WTC11 (cell line): ENCODE measurements at regions not wholly inside any gene's neighbourhood (a gene's known extent, or its start where the extent isn't known, plus 50 kb on each side); places are given as distances from the start of the nearest gene placed in this dataset.

Experiments used
- ATAC-seq: fragments of 200-7000 bp; cut with Tn5 transposase; 2 replicates; pipeline ENCODE4 v1.10.0; 2021; ENCODE audit warnings: mild to moderate bottlenecking, moderate library complexity
- CTCF ChIA-PET: fragments of 300-600 bp; sonication (Branson Sonifier 250); formaldehyde crosslinking; loops from one replicate; lab custom pipeline; 2021; ENCODE audit warnings: antibody characterized with exemption; lab: Charles Lee
- POLR2A ChIA-PET: fragments of 350-600 bp; sonication (Branson Sonifier 250); formaldehyde crosslinking; loops from one replicate; lab custom pipeline; 2021; ENCODE audit warnings: antibody characterized with exemption; lab: Charles Lee
- DNase-seq: peaks from one replicate; pipeline ENCODE4 v3.0.0; 2021; ENCODE audit warnings: low spot score
- H3K27ac Mint-ChIP-seq: 2 replicates; pipeline ENCODE4 v1.8.0; 2021; ENCODE audit warnings: mixed read lengths
- H3K27me3 Mint-ChIP-seq: 2 replicates; pipeline ENCODE4 v1.8.0; 2021; ENCODE audit warnings: low read depth, mild to moderate bottlenecking, moderate library complexity, mixed read lengths
- H3K36me3 Mint-ChIP-seq: 2 replicates; pipeline ENCODE4 v1.8.0; 2021; ENCODE audit warnings: mixed read lengths
- H3K4me1 Mint-ChIP-seq: 2 replicates; pipeline ENCODE4 v1.8.0; 2022; ENCODE audit warnings: mixed read lengths
- H3K4me3 Mint-ChIP-seq: 2 replicates; pipeline ENCODE4 v1.8.0; 2021; ENCODE audit warnings: mild to moderate bottlenecking, moderate library complexity, mixed read lengths
- H3K9me3 Mint-ChIP-seq: 2 replicates; pipeline ENCODE4 v1.8.0; 2021; ENCODE audit warnings: mixed read lengths
- ARID4B ChIP-seq: sonication (generic); formaldehyde crosslinking; IDR thresholded peaks from 2 replicates; pipeline ENCODE4 v1.8.0; 2023; ENCODE audit warnings: missing genetic modification reagents, mild to moderate bottlenecking, borderline replicate concordance
- ATF1 ChIP-seq: sonication (generic); formaldehyde crosslinking; IDR thresholded peaks from 2 replicates; pipeline ENCODE4 v1.8.1; 2023; ENCODE audit warnings: mild to moderate bottlenecking, moderate library complexity, missing genetic modification reagents
- ATF2 ChIP-seq: sonication (generic); formaldehyde crosslinking; IDR thresholded peaks from 2 replicates; pipeline ENCODE4 v1.8.1; 2022; ENCODE audit warnings: low read depth, missing genetic modification reagents, borderline replicate concordance
- ATF3 ChIP-seq: sonication (generic); formaldehyde crosslinking; conservative IDR thresholded peaks from 2 replicates; pipeline ENCODE4 v1.8.1; 2022; ENCODE audit warnings: mild to moderate bottlenecking, missing genetic modification reagents
- ATF6 ChIP-seq: sonication (generic); formaldehyde crosslinking; IDR thresholded peaks from 2 replicates; pipeline ENCODE4 v1.8.1; 2023; ENCODE audit warnings: mild to moderate bottlenecking, missing genetic modification reagents
- CREB1 ChIP-seq: sonication (generic); formaldehyde crosslinking; IDR thresholded peaks from 2 replicates; pipeline ENCODE4 v1.8.0; 2023; ENCODE audit warnings: mild to moderate bottlenecking, missing genetic modification reagents
- ELF4 ChIP-seq: sonication (generic); formaldehyde crosslinking; IDR thresholded peaks from 2 replicates; pipeline ENCODE4 v1.8.1; 2022; ENCODE audit warnings: low read depth, mild to moderate bottlenecking, moderate library complexity, missing genetic modification reagents
- ERG ChIP-seq: fragments of 250-450 bp; sonication (Bioruptor Pico); IDR thresholded peaks from 2 replicates; pipeline ENCODE4 v1.8.0; 2021; ENCODE audit warnings: mild to moderate bottlenecking
- ESRRA ChIP-seq: sonication (generic); formaldehyde crosslinking; IDR thresholded peaks from 2 replicates; pipeline ENCODE4 v1.8.1; 2022; ENCODE audit warnings: mild to moderate bottlenecking, missing genetic modification reagents, borderline replicate concordance
- HMGA2 ChIP-seq: fragments of 250-450 bp; sonication (Bioruptor Pico); IDR thresholded peaks from 2 replicates; pipeline ENCODE4 v1.4.0; 2021; ENCODE audit warnings: mild to moderate bottlenecking, moderate library complexity
- JUN ChIP-seq: sonication (generic); formaldehyde crosslinking; IDR thresholded peaks from 2 replicates; pipeline ENCODE4 v1.8.0; 2023; ENCODE audit warnings: mild to moderate bottlenecking, missing genetic modification reagents
- KAT7 ChIP-seq: sonication (generic); formaldehyde crosslinking; IDR thresholded peaks from 2 replicates; pipeline ENCODE4 v1.8.1; 2023; ENCODE audit warnings: missing genetic modification reagents, mild to moderate bottlenecking, borderline replicate concordance
- MAX ChIP-seq: sonication (generic); formaldehyde crosslinking; IDR thresholded peaks from 2 replicates; pipeline ENCODE4 v1.8.0; 2022; ENCODE audit warnings: mild to moderate bottlenecking, missing genetic modification reagents
- NFE2L1 ChIP-seq: sonication (generic); formaldehyde crosslinking; IDR thresholded peaks from 2 replicates; pipeline ENCODE4 v1.8.1; 2023; ENCODE audit warnings: missing genetic modification reagents
- NR2C2 ChIP-seq: sonication (generic); formaldehyde crosslinking; IDR thresholded peaks from 2 replicates; pipeline ENCODE4 v1.8.0; 2022; ENCODE audit warnings: mild to moderate bottlenecking, missing genetic modification reagents
- STAT6 ChIP-seq: sonication (generic); formaldehyde crosslinking; conservative IDR thresholded peaks from 2 replicates; pipeline ENCODE4 v1.8.1; 2023; ENCODE audit warnings: mild to moderate bottlenecking, low read depth, missing genetic modification reagents, moderate library complexity
- USF1 ChIP-seq: sonication (generic); formaldehyde crosslinking; IDR thresholded peaks from 2 replicates; pipeline ENCODE4 v1.8.0; 2022; ENCODE audit warnings: mild to moderate bottlenecking, missing genetic modification reagents
- ZNF317 ChIP-seq: sonication (generic); formaldehyde crosslinking; IDR thresholded peaks from 2 replicates; pipeline ENCODE4 v1.8.1; 2023; ENCODE audit warnings: low read depth, mild to moderate bottlenecking, moderate library complexity, missing genetic modification reagents, borderline replicate concordance
- ZNF396 ChIP-seq: fragments of 250-450 bp; sonication (Bioruptor Pico); IDR thresholded peaks from 2 replicates; pipeline ENCODE4 v1.8.0; 2021; ENCODE audit warnings: mild to moderate bottlenecking, moderate library complexity, borderline replicate concordance
- ZNF423 ChIP-seq: fragments of 250-450 bp; sonication (Bioruptor Pico); IDR thresholded peaks from 2 replicates; pipeline ENCODE4 v2.1.2; 2022; ENCODE audit warnings: mild to moderate bottlenecking, moderate library complexity
- ZNF512 ChIP-seq: sonication (generic); formaldehyde crosslinking; IDR thresholded peaks from 2 replicates; pipeline ENCODE4 v1.8.1; 2022; ENCODE audit warnings: missing genetic modification reagents, borderline replicate concordance

- Mint-ChIP-seq H3K4me3 (no peak overlapping the region), H3K4me1 (peaks cover 22% of the 10 kb centered on the region), H3K36me3 (no peaks in the 10 kb centered on the region), H3K27ac (no peak overlapping the region), H3K27me3 (no peaks in the 10 kb centered on the region), H3K9me3 (no peaks in the 10 kb centered on the region)
- ChIA-PET POLR2A (interaction anchor here (0.6 kb wide), 1 partner anchor 98 kb away, joined by 4 read pairs; no protein-coding TSS in a partner anchor), CTCF (interaction anchor here (0.5 kb wide), 1 partner anchor 103 kb away, joined by 3 read pairs; no protein-coding TSS in a partner anchor)
- no peak for ATAC-seq
- TF ChIP-seq ESRRA (CRISPR knock-in tag) (no peak), JUN (CRISPR knock-in tag) (no peak), ATF3 (no peak), ZNF512 (CRISPR knock-in tag) (no peak), ATF1 (CRISPR knock-in tag) (no peak), ELF4 (CRISPR knock-in tag) (no peak), HMGA2 (no peak), ARID4B (CRISPR knock-in tag) (no peak), ATF2 (CRISPR knock-in tag) (no peak), ATF6 (CRISPR knock-in tag) (no peak), NFE2L1 (CRISPR knock-in tag) (no peak), KAT7 (CRISPR knock-in tag) (no peak), NR2C2 (no peak)
- DNase-seq, result no peak
Observed at GRCh38 chr1:201670517-201670916, 131.6 kb downstream of the NAV1 start.

- CTCF ChIA-PET, result interaction anchor here (0.8 kb wide), 1 partner anchor 30 kb away, joined by 3 read pairs; no protein-coding TSS in a partner anchor
- Mint-ChIP-seq H3K36me3 (no peaks in the 10 kb centered on the region), H3K27ac (no peak overlapping the region), H3K9me3 (no peaks in the 10 kb centered on the region), H3K4me1 (peaks cover 36% of the 10 kb centered on the region), H3K4me3 (no peak overlapping the region), H3K27me3 (no peaks in the 10 kb centered on the region)
- POLR2A ChIA-PET, result no interaction called here
- no peak for ATAC-seq
- DNase-seq, result no peak
- TF ChIP-seq ZNF423 (CRISPR knock-in tag) (no peak), MAX (CRISPR knock-in tag) (no peak), USF1 (CRISPR knock-in tag) (no peak), CREB1 (CRISPR knock-in tag) (no peak), ZNF317 (CRISPR knock-in tag) (no peak), ZNF396 (CRISPR knock-in tag) (no peak), ERG (no peak), STAT6 (CRISPR knock-in tag) (no peak)
Observed at GRCh38 chr1:201672685-201673084, 133.8 kb downstream of the NAV1 start.
